ENCODE measurements at regions not wholly inside any gene's neighbourhood (a gene's known extent, or its start where the extent isn't known, plus 50 kb on each side); places are given as distances from the start of the nearest gene placed in this dataset.

GRCh38 chr6:44062771-44063560 is 64.3 kb downstream of the MRPL14 start:
- 91 to 93% methylated on average over 20 of the region's 20 CpGs for WGBS, 2 donors
- TF ChIP-seq CTCF (IDR thresholded peaks at IDR 0.05) (no peak), POLR2AphosphoS5 (IDR thresholded peaks at IDR 0.05) (no peak), POLR2A (IDR thresholded peaks at IDR 0.05) (no peak), EP300 (IDR thresholded peaks at IDR 0.05) (no peak)
- no peaks in the 10 kb centered on the region for H3K27me3 ChIP-seq
- peak overlapping the region in 3 of 4 donors; percentile 5 to 84 (median 37) for H3K27ac ChIP-seq
- no peak for DNase-seq
- H3K4me1 ChIP-seq, result peaks cover 0 to 53% (median 46%) of the 10 kb centered on the region in 4 donors
- H3K36me3 ChIP-seq, result no peaks in the 10 kb centered on the region
- intact Hi-C loops (cut with DNase I), result no loop called here
- H3K9me3 ChIP-seq, result no peaks in the 10 kb centered on the region
- no peak overlapping the region for H3K4me3 ChIP-seq

DNA sequence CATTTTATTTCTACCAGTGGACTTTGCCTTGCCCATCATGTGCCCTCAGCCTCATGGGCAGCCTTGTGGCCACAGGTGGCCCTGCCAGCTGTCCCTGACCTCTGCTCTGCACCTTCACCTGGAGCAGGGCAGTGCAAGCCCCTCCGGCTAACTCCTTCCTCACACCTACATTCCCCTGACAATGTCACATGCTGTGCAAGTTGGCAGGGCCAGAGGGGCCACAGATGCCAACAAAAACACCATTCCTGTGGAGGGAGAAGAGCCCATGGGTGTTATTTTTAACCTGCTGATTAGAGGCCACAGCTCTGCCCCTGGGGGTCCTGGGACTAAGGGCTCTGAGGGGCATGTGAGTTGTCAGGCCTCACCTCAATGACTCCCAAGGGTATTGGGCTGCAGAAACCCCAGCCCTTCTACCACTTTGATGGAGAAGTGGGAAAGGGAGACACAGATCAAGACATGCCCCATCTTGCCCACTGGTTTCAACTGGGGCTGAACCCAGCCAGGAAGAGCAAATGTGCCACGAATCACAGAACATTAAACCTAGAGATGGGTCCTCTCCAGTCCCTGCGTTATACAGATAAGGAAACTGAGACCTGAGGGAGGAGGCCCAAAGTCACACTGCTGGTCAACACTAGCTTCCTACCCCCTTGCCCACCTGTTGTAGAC is 65.0 kb downstream of the MRPL14 start:
- Histone ChIP-seq H3K4me3 (no peak overlapping the region), H3K27ac (peak overlapping the region in 3 of 4 donors; percentile 20 to 84 (median 37)), H3K36me3 (no peaks in the 10 kb centered on the region), H3K9me3 (no peaks in the 10 kb centered on the region), H3K4me1 (peaks cover 0 to 60% (median 51%) of the 10 kb centered on the region in 4 donors), H3K27me3 (no peaks in the 10 kb centered on the region)
- TF ChIP-seq EP300 (IDR thresholded peaks at IDR 0.05) (no peak), CTCF (IDR thresholded peaks at IDR 0.05) (no peak), POLR2A (IDR thresholded peaks at IDR 0.05) (no peak), POLR2AphosphoS5 (IDR thresholded peaks at IDR 0.05) (no peak)
- intact Hi-C loops (cut with DNase I), result no loop called here
- no peak for DNase-seq
- WGBS, 2 donors, result 96 to 97% methylated on average over 3 of the region's 3 CpGs

DNA sequence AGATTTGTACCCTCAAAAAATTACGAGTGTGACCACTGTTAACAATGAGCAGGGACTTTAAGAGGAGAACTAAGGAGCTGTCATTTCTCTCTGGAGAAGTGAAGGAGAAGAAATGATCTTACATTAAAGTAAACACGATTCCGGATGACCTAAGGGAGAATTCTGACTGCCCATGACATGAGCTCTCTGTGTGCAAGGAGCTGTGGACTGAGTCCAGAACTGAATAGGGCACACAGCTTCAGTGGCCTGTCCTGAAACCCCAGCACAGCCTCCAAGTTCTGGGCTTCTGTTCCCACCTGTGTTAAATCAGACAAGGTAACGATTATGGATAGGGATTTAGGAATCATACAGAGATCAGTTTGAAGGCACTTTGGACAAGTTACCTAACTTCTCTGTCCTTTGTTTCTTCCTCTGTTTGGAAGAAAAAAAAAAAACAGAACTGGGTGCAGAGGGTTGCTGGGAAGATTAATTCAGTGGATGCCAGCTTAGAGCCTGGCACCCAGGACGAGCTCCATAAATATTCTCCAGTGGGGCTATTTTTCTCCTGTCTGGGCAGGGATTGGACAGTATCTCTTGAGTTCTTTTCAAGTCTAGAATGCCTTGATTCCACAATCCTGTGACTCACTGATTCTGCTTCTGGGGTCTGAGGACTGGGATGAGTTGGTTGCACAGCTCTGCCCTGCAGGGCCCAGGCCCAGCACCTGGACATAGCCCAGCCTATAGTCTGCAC is 65.7 kb downstream of the MRPL14 start:
- TF ChIP-seq POLR2A (IDR thresholded peaks at IDR 0.05), result no peak
- no peaks in the 10 kb centered on the region for H3K36me3 ChIP-seq
- DNase-seq, result no peak
- no peaks in the 10 kb centered on the region for H3K9me3 ChIP-seq
- peak overlapping the region; percentile 20 to 84 (median 44) for H3K27ac ChIP-seq
- H3K4me3 ChIP-seq, result no peak overlapping the region
- H3K27me3 ChIP-seq, result no peaks in the 10 kb centered on the region
- H3K4me1 ChIP-seq, result peaks cover 0 to 67% (median 55%) of the 10 kb centered on the region in 4 donors
- 82% methylated on average over 5 of the region's 5 CpGs for WGBS, 2 donors
- intact Hi-C loops (cut with DNase I), result no loop called here

DNA sequence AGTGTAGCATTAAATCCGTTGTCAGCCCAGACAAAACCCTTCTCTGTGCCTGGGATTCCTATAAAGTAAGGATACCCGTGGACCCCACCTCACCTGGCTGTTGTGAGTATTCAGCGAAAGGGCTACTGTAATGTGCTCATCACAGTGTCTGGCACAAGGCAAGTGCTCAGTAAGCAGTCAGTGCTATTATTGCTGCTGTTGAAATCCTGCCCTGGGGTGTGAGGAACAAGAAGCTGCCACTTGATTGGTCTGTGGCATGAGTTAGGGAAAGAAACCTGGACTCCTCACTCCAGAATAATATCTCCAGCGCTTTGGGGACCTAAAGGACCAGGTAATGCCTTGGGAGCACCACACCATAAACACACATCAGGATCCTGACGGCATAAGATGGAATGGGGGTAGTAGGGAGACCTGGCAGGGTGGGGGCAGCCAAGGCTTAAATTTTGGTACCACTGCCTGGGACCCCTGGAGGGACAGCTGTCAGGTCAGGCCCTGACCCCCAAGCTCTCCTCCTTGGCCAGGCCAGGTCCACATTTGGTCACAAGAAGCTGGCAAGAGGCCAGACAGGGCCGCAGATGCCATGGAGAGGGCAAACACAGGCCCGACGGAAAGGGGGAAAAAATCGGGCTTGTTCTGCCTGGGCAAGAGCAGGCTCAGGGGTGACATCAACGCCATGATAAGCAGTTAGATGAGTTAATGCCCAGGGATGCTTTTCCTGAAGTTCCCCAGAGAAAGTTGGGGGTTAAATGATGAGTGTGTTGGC is 66.5 kb downstream of the MRPL14 start:
- Histone ChIP-seq H3K27me3 (no peaks in the 10 kb centered on the region), H3K4me1 (peaks cover 0 to 65% (median 55%) of the 10 kb centered on the region in 4 donors), H3K9me3 (no peaks in the 10 kb centered on the region), H3K27ac (peak overlapping the region; percentile 20 to 84 (median 44)), H3K4me3 (no peak overlapping the region), H3K36me3 (no peaks in the 10 kb centered on the region)
- no peak for TF ChIP-seq POLR2A (IDR thresholded peaks at IDR 0.05)
- TF ChIP-seq EP300 (IDR thresholded peaks at IDR 0.05), result no peak
- no peak for TF ChIP-seq CTCF (IDR thresholded peaks at IDR 0.05)
- no peak for TF ChIP-seq POLR2AphosphoS5 (IDR thresholded peaks at IDR 0.05)
- WGBS, 2 donors, result 87 to 91% methylated on average over 10 of the region's 10 CpGs
- intact Hi-C loops (cut with DNase I), result no loop called here
- no peak for DNase-seq

Measured in sigmoid colon (tissue), 6 donors.